GM23338 (cell line): ENCODE measurements at regions not wholly inside any gene's neighbourhood (a gene's known extent, or its start where the extent isn't known, plus 50 kb on each side); places are given as distances from the start of the nearest gene placed in this dataset.

Experiments
- POLR2AphosphoS5 ChIP-seq: IDR thresholded peaks from 2 replicates; pipeline ENCODE4 v1.6.1; 2016; ENCODE audit warnings: antibody characterized with exemption, low read depth
- TF ChIP-seq, protein P1 (sequence below), 2 experiments: fragments of 200-600 bp in 1 of 2; sonication (generic) in 1 of 2; conservative IDR thresholded peaks; 2 replicates each; pipeline versions ENCODE4 v1.5.1 to v1.6.1; 2016 to 2017; ENCODE audit warnings: antibody characterized with exemption in 2 of 2, low read depth in 2 of 2, mild to moderate bottlenecking in 2 of 2, moderate library complexity in 1 of 2

DNA sequence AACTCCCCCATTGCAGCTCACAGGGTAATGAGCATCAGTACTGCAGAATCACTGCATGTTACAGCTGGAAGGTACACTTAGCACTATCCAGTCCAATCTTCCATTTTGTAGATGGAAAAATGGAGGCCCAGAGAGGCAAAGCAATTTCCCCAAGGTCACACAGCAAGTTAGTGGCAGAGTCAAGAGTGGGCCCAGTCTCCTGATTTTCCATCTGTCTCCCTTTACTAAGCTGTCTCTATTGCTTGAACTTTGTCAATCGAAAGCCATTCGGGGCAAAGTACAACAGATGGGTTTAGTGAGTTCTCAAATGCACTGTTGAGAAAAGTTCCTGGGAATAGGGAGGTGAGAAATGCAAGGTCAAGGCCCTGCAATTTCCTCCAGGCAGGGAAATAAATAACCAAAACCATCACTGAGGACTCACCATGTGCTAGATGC, 50.4 kb upstream of the IFFO2 start (continued):
- TF ChIP-seq, protein P1, sequence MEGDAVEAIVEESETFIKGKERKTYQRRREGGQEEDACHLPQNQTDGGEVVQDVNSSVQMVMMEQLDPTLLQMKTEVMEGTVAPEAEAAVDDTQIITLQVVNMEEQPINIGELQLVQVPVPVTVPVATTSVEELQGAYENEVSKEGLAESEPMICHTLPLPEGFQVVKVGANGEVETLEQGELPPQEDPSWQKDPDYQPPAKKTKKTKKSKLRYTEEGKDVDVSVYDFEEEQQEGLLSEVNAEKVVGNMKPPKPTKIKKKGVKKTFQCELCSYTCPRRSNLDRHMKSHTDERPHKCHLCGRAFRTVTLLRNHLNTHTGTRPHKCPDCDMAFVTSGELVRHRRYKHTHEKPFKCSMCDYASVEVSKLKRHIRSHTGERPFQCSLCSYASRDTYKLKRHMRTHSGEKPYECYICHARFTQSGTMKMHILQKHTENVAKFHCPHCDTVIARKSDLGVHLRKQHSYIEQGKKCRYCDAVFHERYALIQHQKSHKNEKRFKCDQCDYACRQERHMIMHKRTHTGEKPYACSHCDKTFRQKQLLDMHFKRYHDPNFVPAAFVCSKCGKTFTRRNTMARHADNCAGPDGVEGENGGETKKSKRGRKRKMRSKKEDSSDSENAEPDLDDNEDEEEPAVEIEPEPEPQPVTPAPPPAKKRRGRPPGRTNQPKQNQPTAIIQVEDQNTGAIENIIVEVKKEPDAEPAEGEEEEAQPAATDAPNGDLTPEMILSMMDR (conservative IDR thresholded peaks at IDR 0.05; ENCODE audit: low read depth in 2 of 2), result no peak
- TF ChIP-seq POLR2AphosphoS5, result no peak
